Fibroblast of lung (primary cell): ENCODE measurements at regions not wholly inside any gene's neighbourhood (a gene's known extent, or its start where the extent isn't known, plus 50 kb on each side); places are given as distances from the start of the nearest gene placed in this dataset.

Source experiments
- CTCF ChIP-seq, 2 donors: IDR thresholded peaks in 1 of 2; conservative IDR thresholded peaks in 1 of 2; 1 replicate in 1 of 2; 2 replicates in 1 of 2; pipeline ENCODE4 v1.5.1; 2011 to 2012; ENCODE audit warnings: low read length in 2 of 2, control low read depth in 1 of 2, inconsistent platforms in 1 of 2, low read depth in 1 of 2, mild to moderate bottlenecking in 1 of 2
- EZH2 ChIP-seq: IDR thresholded peaks from 2 replicates; pipeline ENCODE4 v1.5.1; 2012; ENCODE audit warnings: low read length, control low read depth, mild to moderate bottlenecking; ENCODE audit errors: missing control alignments

- TF ChIP-seq CTCF (conservative IDR thresholded peaks at IDR 0.05 in 1 of 2, IDR thresholded peaks at IDR 0.05 in 1 of 2; ENCODE audit: low read depth in 1 of 2, low read length in 2 of 2) (no peak), EZH2 (no peak)
These were observed 225.8 kb upstream of the NCAM1 start for GRCh38 chr11:112735470-112735869.
